ENCODE measurements at regions not wholly inside any gene's neighbourhood (a gene's known extent, or its start where the extent isn't known, plus 50 kb on each side); places are given as distances from the start of the nearest gene placed in this dataset.

- no peak for DNase-seq
- Histone ChIP-seq H3K27me3 (ENCODE audit: control insufficient read depth, insufficient read depth) (no peaks in the 10 kb centered on the region), H3K4me1 (ENCODE audit: control insufficient read depth, insufficient read depth, low read length) (no peaks in the 10 kb centered on the region), H3K9me3 (ENCODE audit: control insufficient read depth, low read length) (no peaks in the 10 kb centered on the region), H3K27ac (ENCODE audit: low read length) (no peak overlapping the region), H3K4me3 (ENCODE audit: low read length) (no peak overlapping the region)
- WGBS: 38% methylated on average over 1 of the region's 1 CpG
- intact Hi-C loops (cut with DNase I): no loop called here
- no peak for ATAC-seq
These were observed 952.7 kb upstream of the KCND2 start for GRCh38 chr7:119320316-119320715.

DNA sequence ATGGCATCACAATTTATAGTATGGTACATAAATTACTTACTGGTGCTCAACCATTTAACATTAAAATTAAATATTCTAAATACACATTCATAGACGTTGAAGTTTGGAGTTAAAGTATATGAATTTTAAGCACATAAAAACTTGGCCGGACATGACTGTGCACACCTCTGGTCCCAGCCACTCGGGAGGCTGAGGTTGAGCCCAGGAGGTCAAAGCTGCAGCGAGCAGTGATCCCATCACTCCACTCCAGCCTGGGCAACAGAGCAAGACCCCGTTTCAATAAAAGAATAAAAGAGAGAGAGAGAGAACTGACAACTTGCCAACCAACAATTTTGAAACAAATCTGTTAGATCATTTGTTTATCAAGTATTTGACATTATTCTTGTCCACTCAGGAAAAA, 943.3 kb upstream of the KCND2 start:
- ATAC-seq: no peak
- H3K9me3 ChIP-seq (ENCODE audit: control insufficient read depth, low read length): no peaks in the 10 kb centered on the region
- H3K27ac ChIP-seq (ENCODE audit: low read length): no peak overlapping the region
- no peak overlapping the region for H3K4me3 ChIP-seq (ENCODE audit: low read length)
- H3K4me1 ChIP-seq (ENCODE audit: control insufficient read depth, insufficient read depth, low read length): no peaks in the 10 kb centered on the region
- 76% methylated on average over 5 of the region's 5 CpGs for WGBS
- no peak for DNase-seq
- no peaks in the 10 kb centered on the region for H3K27me3 ChIP-seq (ENCODE audit: control insufficient read depth, insufficient read depth)
- intact Hi-C loops (cut with DNase I): no loop called here

DNA sequence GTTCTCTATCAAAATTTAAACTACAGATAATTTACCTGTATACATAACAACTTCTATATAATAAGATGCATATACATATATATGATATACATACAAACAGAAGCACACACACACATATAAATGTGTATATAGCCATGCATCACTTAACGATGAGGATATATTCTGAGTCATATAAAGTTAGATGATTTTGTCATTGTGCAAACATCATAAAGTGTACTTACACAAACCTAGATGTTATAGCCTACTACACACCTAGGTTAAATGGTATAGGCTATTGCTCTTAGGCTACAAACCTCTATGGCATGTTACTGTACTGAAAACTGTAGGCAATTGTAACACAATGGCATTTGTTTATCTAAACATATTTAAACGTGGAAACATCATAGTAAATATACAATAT, 937.6 kb upstream of the KCND2 start:
- Histone ChIP-seq H3K27me3 (ENCODE audit: control insufficient read depth, insufficient read depth) (no peaks in the 10 kb centered on the region), H3K27ac (ENCODE audit: low read length) (no peak overlapping the region), H3K9me3 (ENCODE audit: control insufficient read depth, low read length) (no peaks in the 10 kb centered on the region), H3K4me3 (ENCODE audit: low read length) (no peak overlapping the region), H3K4me1 (ENCODE audit: control insufficient read depth, insufficient read depth, low read length) (no peaks in the 10 kb centered on the region)
- DNase-seq (no peak), ATAC-seq (no peak)
- intact Hi-C loops (cut with DNase I): no loop called here
- 54% methylated on average over 2 of the region's 2 CpGs for WGBS

DNA sequence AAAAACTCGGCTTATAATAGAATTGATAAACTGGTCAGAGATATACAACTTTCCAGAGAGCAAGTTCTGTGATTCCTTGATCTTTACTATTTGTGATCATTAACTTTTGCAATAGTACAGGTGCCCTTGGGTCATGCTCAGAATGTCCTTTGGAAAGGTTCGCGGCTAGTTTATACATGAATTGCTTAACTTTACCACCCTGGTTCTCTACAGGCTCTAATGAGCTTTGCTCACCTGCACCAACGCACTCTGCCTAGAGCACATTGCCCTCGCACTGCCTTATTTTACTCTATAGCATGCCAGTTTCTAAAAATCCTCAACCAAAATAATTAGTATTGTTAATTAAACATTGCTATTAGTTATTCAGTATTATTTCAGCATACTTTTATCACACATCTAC, 931.2 kb upstream of the KCND2 start:
- 91% methylated on average over 5 of the region's 5 CpGs for WGBS
- H3K4me3 ChIP-seq (ENCODE audit: low read length): no peak overlapping the region
- no peak overlapping the region for H3K27ac ChIP-seq (ENCODE audit: low read length)
- H3K9me3 ChIP-seq (ENCODE audit: control insufficient read depth, low read length): no peaks in the 10 kb centered on the region
- H3K4me1 ChIP-seq (ENCODE audit: control insufficient read depth, insufficient read depth, low read length): no peaks in the 10 kb centered on the region
- H3K27me3 ChIP-seq (ENCODE audit: control insufficient read depth, insufficient read depth): no peaks in the 10 kb centered on the region
- DNase-seq (no peak), ATAC-seq (no peak)
- intact Hi-C loops (cut with DNase I): no loop called here

- 13% methylated on average over 1 of the region's 1 CpG for WGBS
- Histone ChIP-seq H3K9me3 (ENCODE audit: control insufficient read depth, low read length) (no peaks in the 10 kb centered on the region), H3K4me1 (ENCODE audit: control insufficient read depth, insufficient read depth, low read length) (no peaks in the 10 kb centered on the region), H3K4me3 (ENCODE audit: low read length) (no peak overlapping the region), H3K27me3 (ENCODE audit: control insufficient read depth, insufficient read depth) (no peaks in the 10 kb centered on the region), H3K27ac (ENCODE audit: low read length) (no peak overlapping the region)
- no peak for ATAC-seq
- no peak for DNase-seq
- intact Hi-C loops (cut with DNase I): no loop called here
These were observed 929.7 kb upstream of the KCND2 start for GRCh38 chr7:119343289-119343688.

DNA sequence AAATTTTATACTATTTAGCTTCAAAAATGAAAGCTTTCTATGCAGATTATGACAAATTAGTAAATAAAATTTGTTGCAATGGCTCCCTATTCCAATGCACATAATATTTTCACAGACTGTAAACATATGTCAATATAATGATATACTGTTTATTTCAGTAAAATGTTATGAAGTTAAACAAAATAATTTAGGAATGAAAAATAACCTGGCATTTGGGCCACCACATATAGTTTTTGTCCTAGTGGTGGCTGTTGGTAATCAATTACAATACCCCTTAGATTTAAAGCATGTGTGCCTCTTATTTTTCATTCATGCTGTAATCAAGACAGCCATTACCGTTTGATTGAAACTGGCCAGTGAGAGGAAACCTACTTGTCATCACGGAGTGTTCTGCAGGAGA, 928.5 kb upstream of the KCND2 start:
- H3K4me3 ChIP-seq (ENCODE audit: low read length): no peak overlapping the region
- no peaks in the 10 kb centered on the region for H3K9me3 ChIP-seq (ENCODE audit: control insufficient read depth, low read length)
- DNase-seq: no peak
- no peaks in the 10 kb centered on the region for H3K4me1 ChIP-seq (ENCODE audit: control insufficient read depth, insufficient read depth, low read length)
- no peak for ATAC-seq
- intact Hi-C loops (cut with DNase I): no loop called here
- WGBS: 45% methylated on average over 2 of the region's 2 CpGs
- H3K27ac ChIP-seq (ENCODE audit: low read length): no peak overlapping the region
- H3K27me3 ChIP-seq (ENCODE audit: control insufficient read depth, insufficient read depth): no peaks in the 10 kb centered on the region

DNA sequence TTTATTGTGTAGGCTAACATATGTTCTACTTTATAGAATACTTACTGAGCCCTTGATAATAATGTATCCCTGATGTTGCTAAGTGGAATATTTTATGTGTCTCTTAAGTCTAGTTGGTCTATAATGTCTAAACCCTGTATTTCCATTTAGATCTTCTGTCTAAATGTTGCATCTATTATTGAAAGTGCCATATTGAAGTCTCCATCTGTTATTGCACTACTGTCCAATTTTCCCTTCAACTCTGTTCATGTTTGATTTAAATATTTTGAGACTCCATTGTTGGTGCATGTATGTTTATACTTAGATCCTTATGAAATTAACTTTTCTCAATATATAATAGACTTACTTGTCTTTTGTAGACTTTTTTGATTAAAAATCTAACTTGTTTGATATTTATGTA, 924.5 kb upstream of the KCND2 start:
- intact Hi-C loops (cut with DNase I): no loop called here
- H3K27me3 ChIP-seq (ENCODE audit: control insufficient read depth, insufficient read depth): no peaks in the 10 kb centered on the region
- H3K4me1 ChIP-seq (ENCODE audit: control insufficient read depth, insufficient read depth, low read length): no peaks in the 10 kb centered on the region
- no peaks in the 10 kb centered on the region for H3K9me3 ChIP-seq (ENCODE audit: control insufficient read depth, low read length)
- no peak for DNase-seq
- ATAC-seq: no peak
- no peak overlapping the region for H3K27ac ChIP-seq (ENCODE audit: low read length)
- no peak overlapping the region for H3K4me3 ChIP-seq (ENCODE audit: low read length)

GRCh38 chr7:119350334-119350733, 922.6 kb upstream of the KCND2 start:
- intact Hi-C loops (cut with DNase I): no loop called here
- Histone ChIP-seq H3K27me3 (ENCODE audit: control insufficient read depth, insufficient read depth) (no peaks in the 10 kb centered on the region), H3K4me3 (ENCODE audit: low read length) (no peak overlapping the region), H3K9me3 (ENCODE audit: control insufficient read depth, low read length) (no peaks in the 10 kb centered on the region), H3K27ac (ENCODE audit: low read length) (no peak overlapping the region), H3K4me1 (ENCODE audit: control insufficient read depth, insufficient read depth, low read length) (no peaks in the 10 kb centered on the region)
- DNase-seq: no peak
- WGBS: 83% methylated on average over 5 of the region's 5 CpGs
- no peak for ATAC-seq

GRCh38 chr7:119351320-119351719, 921.7 kb upstream of the KCND2 start:
- no peak for ATAC-seq
- Histone ChIP-seq H3K27ac (ENCODE audit: low read length) (no peak overlapping the region), H3K9me3 (ENCODE audit: control insufficient read depth, low read length) (no peaks in the 10 kb centered on the region), H3K4me3 (ENCODE audit: low read length) (no peak overlapping the region), H3K27me3 (ENCODE audit: control insufficient read depth, insufficient read depth) (no peaks in the 10 kb centered on the region), H3K4me1 (ENCODE audit: control insufficient read depth, insufficient read depth, low read length) (no peaks in the 10 kb centered on the region)
- intact Hi-C loops (cut with DNase I): no loop called here
- 81% methylated on average over 8 of the region's 8 CpGs for WGBS
- no peak for DNase-seq

- H3K4me3 ChIP-seq (ENCODE audit: low read length): no peak overlapping the region
- H3K27ac ChIP-seq (ENCODE audit: low read length): no peak overlapping the region
- H3K27me3 ChIP-seq (ENCODE audit: control insufficient read depth, insufficient read depth): no peaks in the 10 kb centered on the region
- ATAC-seq (no peak), DNase-seq (no peak)
- H3K9me3 ChIP-seq (ENCODE audit: control insufficient read depth, low read length): no peaks in the 10 kb centered on the region
- 89% methylated on average over 2 of the region's 2 CpGs for WGBS
- intact Hi-C loops (cut with DNase I): no loop called here
- H3K4me1 ChIP-seq (ENCODE audit: control insufficient read depth, insufficient read depth, low read length): no peaks in the 10 kb centered on the region
These were observed 898.5 kb upstream of the KCND2 start for GRCh38 chr7:119374436-119374835.

DNA sequence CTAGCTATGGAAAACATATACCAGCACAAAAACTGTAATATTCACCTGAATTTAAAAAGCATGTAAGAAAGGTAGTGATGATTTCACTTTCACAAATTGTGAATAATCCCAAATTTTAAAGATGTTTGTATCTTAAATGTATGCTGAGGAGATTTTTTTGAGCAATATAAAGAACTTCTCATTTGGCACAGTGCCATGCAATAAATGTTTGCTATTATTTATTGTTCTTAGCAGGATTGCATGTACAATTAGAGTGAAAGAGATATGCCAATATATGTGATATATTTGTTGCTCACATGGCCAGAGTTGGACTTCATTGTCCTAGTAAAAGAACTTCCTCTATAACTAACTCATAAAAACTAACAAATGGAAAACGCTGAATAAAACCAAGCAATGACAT, 895.1 kb upstream of the KCND2 start:
- H3K27me3 ChIP-seq (ENCODE audit: control insufficient read depth, insufficient read depth): no peaks in the 10 kb centered on the region
- H3K4me1 ChIP-seq (ENCODE audit: control insufficient read depth, insufficient read depth, low read length): no peaks in the 10 kb centered on the region
- H3K27ac ChIP-seq (ENCODE audit: low read length): no peak overlapping the region
- no peaks in the 10 kb centered on the region for H3K9me3 ChIP-seq (ENCODE audit: control insufficient read depth, low read length)
- H3K4me3 ChIP-seq (ENCODE audit: low read length): no peak overlapping the region
- 74% methylated on average over 1 of the region's 1 CpG for WGBS
- ATAC-seq: no peak
- no peak for DNase-seq
- intact Hi-C loops (cut with DNase I): no loop called here

GRCh38 chr7:119382726-119383125, 890.2 kb upstream of the KCND2 start:
- Histone ChIP-seq H3K27ac (ENCODE audit: low read length) (no peak overlapping the region), H3K4me3 (ENCODE audit: low read length) (no peak overlapping the region), H3K9me3 (ENCODE audit: control insufficient read depth, low read length) (no peaks in the 10 kb centered on the region), H3K4me1 (ENCODE audit: control insufficient read depth, insufficient read depth, low read length) (no peaks in the 10 kb centered on the region), H3K27me3 (ENCODE audit: control insufficient read depth, insufficient read depth) (no peaks in the 10 kb centered on the region)
- intact Hi-C loops (cut with DNase I): no loop called here
- ATAC-seq (no peak), DNase-seq (no peak)

All from right cardiac atrium (tissue), 5 donors.